B cell (primary cell): ENCODE measurements at regions not wholly inside any gene's neighbourhood (a gene's known extent, or its start where the extent isn't known, plus 50 kb on each side); places are given as distances from the start of the nearest gene placed in this dataset.

ENCODE experiments used
- CTCF ChIP-seq: fragments of 200-600 bp; IDR thresholded peaks from one replicate; pipeline ENCODE4 v1.8.0; 2022; ENCODE audit warnings: antibody characterized with exemption, mild to moderate bottlenecking
- EZH2 ChIP-seq: IDR thresholded peaks from 2 replicates; pipeline ENCODE4 v1.6.1; 2012; ENCODE audit warnings: borderline replicate concordance, low read depth, mild to moderate bottlenecking, moderate library complexity, low read length; ENCODE audit not compliant: insufficient read depth, poor library complexity, severe bottlenecking

- TF ChIP-seq CTCF (no peak), EZH2 (no peak)
These were observed 62.7 kb upstream of the SHOX start for GRCh38 chrX:567891-568290.
